Mesenchymal stem cell (in vitro differentiated cells and primary cell): ENCODE measurements at regions not wholly inside any gene's neighbourhood (a gene's known extent, or its start where the extent isn't known, plus 50 kb on each side); places are given as distances from the start of the nearest gene placed in this dataset.

Experiments
- DNase-seq: peaks from one replicate; pipeline ENCODE4 v3.0.0-alpha.2; 2013
- H2AFZ ChIP-seq: one replicate; pipeline ENCODE4 v1.6.1; 2013; ENCODE audit warnings: low read depth, mild to moderate bottlenecking, control low read depth, inconsistent platforms, low read length, moderate library complexity
- H2AK5ac ChIP-seq: 2 replicates; pipeline ENCODE4 v1.6.1; 2013; ENCODE audit warnings: low read length, moderate library complexity, mild to moderate bottlenecking, inconsistent platforms; ENCODE audit not compliant: severe bottlenecking
- H2BK120ac ChIP-seq: one replicate; pipeline ENCODE4 v1.6.1; 2013; ENCODE audit warnings: low read depth, mild to moderate bottlenecking, inconsistent platforms, low read length, moderate library complexity
- H2BK12ac ChIP-seq, 2 experiments: one replicate each; pipeline ENCODE4 v1.6.1; 2013; ENCODE audit warnings: inconsistent platforms in 2 of 2, low read length in 2 of 2, mild to moderate bottlenecking in 2 of 2, moderate library complexity in 2 of 2, control low read depth in 1 of 2
- H2BK15ac ChIP-seq: one replicate; pipeline ENCODE4 v1.6.1; 2013; ENCODE audit warnings: mild to moderate bottlenecking, low read depth, inconsistent platforms; ENCODE audit not compliant: poor library complexity, severe bottlenecking
- H2BK5ac ChIP-seq: 2 replicates; pipeline ENCODE4 v1.6.1; 2013; ENCODE audit warnings: low read depth, mild to moderate bottlenecking, low read length, control low read depth, inconsistent platforms; ENCODE audit not compliant: poor library complexity, severe bottlenecking
- H3K14ac ChIP-seq, 2 experiments: one replicate each; pipeline ENCODE4 v1.6.1; 2013; ENCODE audit warnings: inconsistent platforms in 2 of 2, low read length in 2 of 2, control low read depth in 1 of 2, mild to moderate bottlenecking in 1 of 2, moderate library complexity in 1 of 2
- H3K18ac ChIP-seq, 2 experiments: one replicate each; pipeline ENCODE4 v1.6.1; 2013; ENCODE audit warnings: inconsistent platforms in 2 of 2, low read length in 2 of 2, control low read depth in 1 of 2, low read depth in 1 of 2, mild to moderate bottlenecking in 1 of 2
- H3K23ac ChIP-seq, 2 experiments: one replicate each; pipeline ENCODE4 v1.6.1; 2013; ENCODE audit warnings: inconsistent platforms in 2 of 2, low read length in 2 of 2, mild to moderate bottlenecking in 2 of 2, moderate library complexity in 2 of 2, control low read depth in 1 of 2
- H3K27ac ChIP-seq: 2 replicates; pipeline ENCODE4 v1.5.1; 2013; ENCODE audit warnings: mild to moderate bottlenecking, moderate library complexity, low read length, control low read depth, inconsistent platforms; ENCODE audit not compliant: poor library complexity, severe bottlenecking
- H3K27me3 ChIP-seq, 2 experiments: 2 replicates each; pipeline versions ENCODE4 v1.6.1 to v1.7.0; 2013; ENCODE audit warnings: low read length in 2 of 2, mild to moderate bottlenecking in 2 of 2, moderate library complexity in 2 of 2, control low read depth in 1 of 2, inconsistent platforms in 1 of 2; ENCODE audit not compliant: control insufficient read depth in 1 of 2, insufficient read depth in 1 of 2
- H3K36me3 ChIP-seq, 2 experiments: 2 replicates each; pipeline versions ENCODE4 v1.6.1 to v1.7.0; 2013; ENCODE audit warnings: low read length in 2 of 2, control low read depth in 1 of 2, inconsistent platforms in 1 of 2, low read depth in 1 of 2, mild to moderate bottlenecking in 1 of 2; ENCODE audit not compliant: insufficient read depth in 2 of 2, control insufficient read depth in 1 of 2
- H3K4ac ChIP-seq, 2 experiments: one replicate each; pipeline ENCODE4 v1.6.1; 2013; ENCODE audit warnings: inconsistent platforms in 2 of 2, low read length in 2 of 2, mild to moderate bottlenecking in 2 of 2, moderate library complexity in 2 of 2, control low read depth in 1 of 2, low read depth in 1 of 2
- H3K4me1 ChIP-seq: 2 replicates; pipeline ENCODE4 v1.6.1; 2013; ENCODE audit warnings: low read depth, low read length, control low read depth; ENCODE audit not compliant: control insufficient read depth, insufficient read depth
- H3K4me2 ChIP-seq: 2 replicates; pipeline ENCODE4 v1.6.1; 2013; ENCODE audit warnings: low read length, mild to moderate bottlenecking, inconsistent platforms; ENCODE audit not compliant: poor library complexity, severe bottlenecking
- H3K4me3 ChIP-seq, 2 experiments: 2 replicates each; pipeline versions ENCODE4 v1.5.1 to v1.7.0; 2013; ENCODE audit warnings: low read length in 2 of 2, mild to moderate bottlenecking in 2 of 2, control low read depth in 1 of 2, low read depth in 1 of 2; ENCODE audit not compliant: insufficient read depth in 1 of 2
- H3K79me1 ChIP-seq: replicated peaks from 2 replicates; pipeline ENCODE4 v1.6.1; 2013; ENCODE audit warnings: mild to moderate bottlenecking, control low read depth, low read length, inconsistent platforms; ENCODE audit not compliant: poor library complexity, severe bottlenecking
- H3K9ac ChIP-seq: 2 replicates; pipeline ENCODE4 v1.7.0; 2013; ENCODE audit warnings: mild to moderate bottlenecking, low read length, moderate library complexity
- H3K9me3 ChIP-seq: 2 replicates; pipeline ENCODE4 v1.7.0; 2013; ENCODE audit warnings: mild to moderate bottlenecking, low read length; ENCODE audit not compliant: control insufficient read depth
- H4K8ac ChIP-seq: one replicate; pipeline ENCODE4 v1.6.1; 2013; ENCODE audit warnings: inconsistent platforms, mild to moderate bottlenecking, low read length, moderate library complexity
- H4K91ac ChIP-seq: one replicate; pipeline ENCODE4 v1.6.1; 2013; ENCODE audit warnings: mild to moderate bottlenecking, low read length, inconsistent platforms
- WGBS: methylation state at CpG from one replicate; pipeline ENCODE4 v1.1.7; 2013; ENCODE audit warnings: mixed read lengths; 5-methylcytosine and 5-hydroxymethylcytosine counted together

GRCh38 chr2:182542501-182543258, 115.8 kb upstream of the PDE1A start:
- no peak overlapping the region for H3K14ac ChIP-seq
- no peak overlapping the region for H3K18ac ChIP-seq
- H3K4me1 ChIP-seq = no peaks in the 10 kb centered on the region
- peak; percentile 53 for DNase-seq
- H2BK15ac ChIP-seq = no peak overlapping the region
- WGBS = 40% methylated on average over 2 of the region's 6 CpGs
- H3K4me3 ChIP-seq = peak overlapping the region in 1 of 2 experiments; percentile 52
- H4K91ac ChIP-seq = no peak overlapping the region
- H2AFZ ChIP-seq = no peak overlapping the region
- H3K4me2 ChIP-seq = no peak overlapping the region
- no peaks in the 10 kb centered on the region for H3K9me3 ChIP-seq
- H2BK5ac ChIP-seq = no peak overlapping the region
- no peak overlapping the region for H2BK12ac ChIP-seq
- H3K79me1 ChIP-seq = no peaks in the 10 kb centered on the region
- H3K27me3 ChIP-seq = no peaks in the 10 kb centered on the region
- no peak overlapping the region for H2AK5ac ChIP-seq
- no peak overlapping the region for H4K8ac ChIP-seq
- H3K9ac ChIP-seq = peak overlapping the region; percentile 59
- H3K27ac ChIP-seq = no peak overlapping the region
- no peaks in the 10 kb centered on the region for H3K36me3 ChIP-seq
- no peak overlapping the region for H2BK120ac ChIP-seq
- no peak overlapping the region for H3K23ac ChIP-seq
- no peak overlapping the region for H3K4ac ChIP-seq

DNA sequence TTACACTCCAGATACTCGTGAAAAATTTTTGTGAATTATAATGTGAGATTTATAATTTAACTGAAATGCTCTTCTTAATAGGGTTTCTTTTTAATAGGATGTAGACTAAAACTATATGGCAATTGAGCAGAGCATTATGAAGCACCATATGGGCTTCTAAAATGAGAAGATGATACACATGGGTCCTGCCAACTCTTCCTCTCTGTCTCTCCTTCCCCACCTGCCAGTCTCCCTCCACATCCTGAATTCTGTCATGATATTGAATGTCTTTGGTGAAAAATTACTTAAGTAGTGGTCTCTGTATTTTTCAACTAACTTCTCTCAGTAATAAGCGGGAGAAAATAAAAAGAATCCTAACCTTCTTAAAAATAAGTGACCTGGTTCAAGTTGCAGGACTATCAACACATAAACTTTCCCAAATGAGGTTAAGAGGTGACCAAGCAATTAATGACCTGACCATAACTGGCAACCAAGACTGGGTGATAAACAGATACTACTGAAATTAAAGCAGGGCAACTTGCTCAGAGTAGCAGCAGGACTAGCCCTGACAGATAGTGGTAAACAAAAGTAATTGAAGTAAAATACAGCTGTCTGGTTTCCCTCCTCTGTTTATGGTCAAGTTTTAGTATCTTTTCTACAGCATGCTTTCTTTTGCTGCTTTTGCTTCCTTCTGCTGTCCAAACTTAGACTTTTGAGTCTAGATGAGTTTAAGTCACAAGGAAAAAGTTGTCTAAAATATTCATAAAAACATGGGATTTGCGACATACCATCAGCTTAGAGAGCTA, 117.1 kb upstream of the PDE1A start:
- H3K18ac ChIP-seq = no peak overlapping the region
- no CpG with 5 or more reads among the region's 3 CpGs for WGBS

GRCh38 chr2:182545420-182546167, 118.8 kb upstream of the PDE1A start:
- no peak for DNase-seq
- H2BK15ac ChIP-seq = no peak overlapping the region
- no peak overlapping the region for H2BK5ac ChIP-seq
- no peak overlapping the region for H2AFZ ChIP-seq
- H3K36me3 ChIP-seq = no peaks in the 10 kb centered on the region
- H3K4me2 ChIP-seq = no peak overlapping the region
- H3K9me3 ChIP-seq = no peaks in the 10 kb centered on the region
- H3K27ac ChIP-seq = no peak overlapping the region
- peak overlapping the region; percentile 33 for H4K8ac ChIP-seq
- peak overlapping the region; percentile 72 to 90 for H3K18ac ChIP-seq
- no peak overlapping the region for H2AK5ac ChIP-seq
- H3K27me3 ChIP-seq = no peaks in the 10 kb centered on the region
- H2BK12ac ChIP-seq = peak overlapping the region; percentile 86 to 96
- no peak overlapping the region for H3K9ac ChIP-seq
- no peaks in the 10 kb centered on the region for H3K79me1 ChIP-seq
- H3K23ac ChIP-seq = no peak overlapping the region
- H4K91ac ChIP-seq = peak overlapping the region; percentile 62
- no peak overlapping the region for H3K4me3 ChIP-seq
- H2BK120ac ChIP-seq = peak overlapping the region; percentile 9
- H3K14ac ChIP-seq = no peak overlapping the region
- WGBS = 62% methylated on average over 2 of the region's 3 CpGs
- H3K4me1 ChIP-seq = no peaks in the 10 kb centered on the region
- H3K4ac ChIP-seq = no peak overlapping the region

More for the DNA sequence above, 117.1 kb upstream of the PDE1A start:
- Histone ChIP-seq H2BK5ac (no peak overlapping the region), H3K4ac (peak overlapping the region in 1 of 2 experiments; percentile 29), H3K9me3 (no peaks in the 10 kb centered on the region), H3K4me1 (no peaks in the 10 kb centered on the region), H3K23ac (no peak overlapping the region), H3K36me3 (no peaks in the 10 kb centered on the region), H2AK5ac (no peak overlapping the region), H3K27ac (no peak overlapping the region), H4K91ac (no peak overlapping the region), H2BK12ac (no peak overlapping the region), H3K9ac (no peak overlapping the region), H3K27me3 (no peaks in the 10 kb centered on the region), H3K4me2 (no peak overlapping the region), H2BK120ac (no peak overlapping the region), H4K8ac (no peak overlapping the region), H3K4me3 (no peak overlapping the region), H2AFZ (no peak overlapping the region), H2BK15ac (no peak overlapping the region), H3K14ac (no peak overlapping the region), H3K79me1 (no peaks in the 10 kb centered on the region)
- peak; percentile 51 for DNase-seq
